Progenitor cell of endocrine pancreas (in vitro differentiated cells): ENCODE measurements at regions not wholly inside any gene's neighbourhood (a gene's known extent, or its start where the extent isn't known, plus 50 kb on each side); places are given as distances from the start of the nearest gene placed in this dataset.

ENCODE experiments used
- DNase-seq: peaks from one replicate; pipeline ENCODE4 v3.0.0; 2021; ENCODE audit warnings: low spot score; ENCODE audit not compliant: unreplicated experiment
- H3K27ac Mint-ChIP-seq: 2 replicates; pipeline ENCODE4 v1.8.0; 2021; ENCODE audit warnings: mild to moderate bottlenecking, moderate library complexity, mixed read lengths
- H3K27me3 Mint-ChIP-seq: 2 replicates; pipeline ENCODE4 v1.8.0; 2021; ENCODE audit warnings: mixed read lengths
- H3K36me3 Mint-ChIP-seq: 2 replicates; pipeline ENCODE4 v1.8.0; 2022; ENCODE audit warnings: mixed read lengths; ENCODE audit not compliant: insufficient read depth
- H3K4me1 Mint-ChIP-seq: 2 replicates; pipeline ENCODE4 v1.8.0; 2021; ENCODE audit warnings: low read depth, mixed read lengths
- H3K4me3 Mint-ChIP-seq: 2 replicates; pipeline ENCODE4 v1.8.0; 2021; ENCODE audit warnings: low read depth, mild to moderate bottlenecking, moderate library complexity, mixed read lengths
- H3K9me3 Mint-ChIP-seq: 2 replicates; pipeline ENCODE4 v1.8.0; 2021; ENCODE audit warnings: low read depth, mixed read lengths
- TF ChIP-seq, protein P1 (sequence below): fragments of 200-600 bp; sonication (generic); IDR thresholded peaks from one replicate; pipeline ENCODE4 v1.5.0; 2021; ENCODE audit warnings: antibody characterized with exemption, mild to moderate bottlenecking; ENCODE audit not compliant: unreplicated experiment

DNA sequence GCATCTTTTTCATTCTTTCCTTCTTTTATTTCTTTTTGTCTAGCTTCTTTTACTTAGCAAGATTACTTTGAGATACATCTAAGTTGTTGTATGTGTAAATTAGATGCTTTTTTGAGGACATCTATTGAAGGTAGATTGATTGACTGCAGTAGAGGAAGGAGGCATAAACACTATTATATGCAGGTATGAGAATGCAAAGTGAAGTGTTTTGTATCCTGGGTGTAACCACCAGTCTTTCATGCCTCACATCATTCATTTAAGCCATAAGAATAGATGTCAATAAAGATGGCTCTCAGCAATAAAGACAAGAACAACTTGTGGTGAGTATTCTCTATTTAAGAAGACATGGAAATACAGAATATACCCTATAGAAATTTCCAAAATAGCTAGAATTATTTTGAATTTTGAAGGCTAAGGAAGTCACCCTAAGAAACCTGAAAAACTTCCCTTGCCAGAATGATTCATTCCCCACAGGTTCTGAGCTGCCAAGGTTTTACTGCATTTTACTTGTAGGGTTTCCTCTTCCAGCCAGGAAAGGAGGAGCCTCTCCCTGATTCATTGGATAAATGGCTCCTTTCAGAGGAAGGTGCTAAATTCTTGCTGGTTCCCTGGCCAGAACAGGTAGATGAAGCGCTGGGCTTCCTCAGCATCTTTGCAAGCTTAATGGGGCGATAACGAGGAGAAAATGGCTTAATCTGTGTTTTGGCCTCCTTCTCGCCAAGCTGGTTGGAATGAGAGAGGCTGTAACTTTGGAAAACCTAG is 279.8 kb upstream of the SLC14A2 start:
- no peak overlapping the region for H3K4me3 Mint-ChIP-seq
- H3K27me3 Mint-ChIP-seq = peaks cover 26% of the 10 kb centered on the region
- DNase-seq = no peak
- TF ChIP-seq, protein P1, sequence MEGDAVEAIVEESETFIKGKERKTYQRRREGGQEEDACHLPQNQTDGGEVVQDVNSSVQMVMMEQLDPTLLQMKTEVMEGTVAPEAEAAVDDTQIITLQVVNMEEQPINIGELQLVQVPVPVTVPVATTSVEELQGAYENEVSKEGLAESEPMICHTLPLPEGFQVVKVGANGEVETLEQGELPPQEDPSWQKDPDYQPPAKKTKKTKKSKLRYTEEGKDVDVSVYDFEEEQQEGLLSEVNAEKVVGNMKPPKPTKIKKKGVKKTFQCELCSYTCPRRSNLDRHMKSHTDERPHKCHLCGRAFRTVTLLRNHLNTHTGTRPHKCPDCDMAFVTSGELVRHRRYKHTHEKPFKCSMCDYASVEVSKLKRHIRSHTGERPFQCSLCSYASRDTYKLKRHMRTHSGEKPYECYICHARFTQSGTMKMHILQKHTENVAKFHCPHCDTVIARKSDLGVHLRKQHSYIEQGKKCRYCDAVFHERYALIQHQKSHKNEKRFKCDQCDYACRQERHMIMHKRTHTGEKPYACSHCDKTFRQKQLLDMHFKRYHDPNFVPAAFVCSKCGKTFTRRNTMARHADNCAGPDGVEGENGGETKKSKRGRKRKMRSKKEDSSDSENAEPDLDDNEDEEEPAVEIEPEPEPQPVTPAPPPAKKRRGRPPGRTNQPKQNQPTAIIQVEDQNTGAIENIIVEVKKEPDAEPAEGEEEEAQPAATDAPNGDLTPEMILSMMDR = no peak
- no peaks in the 10 kb centered on the region for H3K9me3 Mint-ChIP-seq
- peaks cover 3% of the 10 kb centered on the region for H3K4me1 Mint-ChIP-seq
- H3K36me3 Mint-ChIP-seq = no peaks in the 10 kb centered on the region
- H3K27ac Mint-ChIP-seq = no peak overlapping the region

DNA sequence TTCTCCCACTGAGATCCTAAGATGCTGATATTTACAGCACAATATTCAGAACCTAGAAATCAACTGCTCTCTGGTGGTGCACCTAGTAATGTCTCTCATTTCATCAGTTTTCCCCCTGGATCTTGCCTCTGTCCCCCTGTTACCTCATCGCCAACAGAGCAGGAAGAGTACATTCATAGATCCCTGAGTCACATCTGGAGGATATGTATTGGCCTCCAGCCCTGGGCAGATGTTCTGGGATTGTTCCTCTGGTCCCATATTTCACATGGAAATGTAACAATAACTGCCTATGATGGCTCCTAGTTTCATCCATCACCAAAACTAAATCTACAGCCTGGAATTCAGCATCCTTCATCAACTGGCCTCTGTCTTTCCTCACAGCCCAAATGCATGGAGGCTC is 278.8 kb upstream of the SLC14A2 start:
- Mint-ChIP-seq H3K4me3 (no peak overlapping the region), H3K4me1 (peaks cover 3% of the 10 kb centered on the region), H3K9me3 (no peaks in the 10 kb centered on the region), H3K36me3 (no peaks in the 10 kb centered on the region), H3K27ac (no peak overlapping the region), H3K27me3 (peaks cover 29% of the 10 kb centered on the region)
- TF ChIP-seq, protein P1 = no peak
- no peak for DNase-seq

DNA sequence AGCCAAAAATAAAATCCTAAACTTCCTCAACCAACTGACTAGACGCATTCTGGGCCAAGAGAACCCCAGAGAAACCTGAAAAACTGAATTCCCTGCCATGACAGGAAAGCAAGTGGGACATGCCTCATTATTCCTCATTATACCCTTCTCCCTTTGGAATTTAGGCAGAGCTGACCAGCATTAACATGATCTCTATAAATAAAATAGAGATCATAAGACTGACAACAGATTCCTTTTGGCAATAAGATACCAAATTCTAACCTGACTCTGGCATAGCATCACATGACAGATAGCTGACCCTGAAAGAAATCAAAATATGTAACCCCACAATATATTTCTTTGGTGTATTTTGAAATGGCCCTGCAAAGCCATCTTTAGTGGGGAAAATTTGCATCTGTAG is 277.8 kb upstream of the SLC14A2 start:
- TF ChIP-seq, protein P1 = no peak
- H3K9me3 Mint-ChIP-seq = no peaks in the 10 kb centered on the region
- no peaks in the 10 kb centered on the region for H3K36me3 Mint-ChIP-seq
- DNase-seq = no peak
- no peak overlapping the region for H3K4me3 Mint-ChIP-seq
- H3K27ac Mint-ChIP-seq = no peak overlapping the region
- peaks cover 5% of the 10 kb centered on the region for H3K4me1 Mint-ChIP-seq
- H3K27me3 Mint-ChIP-seq = peaks cover 35% of the 10 kb centered on the region

DNA sequence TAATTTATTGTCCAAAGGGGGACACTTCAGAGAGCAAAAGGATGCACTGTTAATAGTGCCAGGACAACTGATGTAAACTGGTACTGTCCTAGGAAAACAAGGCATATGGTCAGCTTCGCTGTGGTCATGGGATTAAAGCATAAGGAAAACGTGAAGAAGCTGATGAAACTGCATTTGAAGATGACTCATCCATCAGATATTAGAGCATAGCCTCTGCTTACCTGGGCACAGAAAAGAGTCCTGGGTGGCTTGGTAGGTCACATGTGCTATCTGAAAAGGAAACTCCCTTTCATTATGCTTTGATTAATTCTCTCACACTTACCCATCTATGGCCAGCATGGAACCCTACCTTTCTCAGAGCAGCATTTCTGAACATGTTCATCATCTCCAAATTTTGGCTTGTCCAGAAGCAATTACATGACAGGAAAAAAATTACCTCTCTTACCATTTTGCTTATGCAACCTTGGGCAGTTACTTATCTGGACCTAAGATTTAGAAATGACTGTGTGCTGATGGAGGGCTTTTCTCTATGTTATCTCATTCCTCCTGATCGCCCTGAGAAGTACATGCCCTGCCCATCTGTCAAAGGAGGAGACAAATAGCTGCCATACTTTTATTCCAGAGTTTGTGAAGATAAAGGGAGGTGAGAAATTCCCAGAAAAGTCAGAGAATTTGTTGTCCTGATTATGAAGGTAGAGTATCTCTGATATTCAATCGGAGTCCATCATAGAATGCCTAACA is 275.3 kb upstream of the SLC14A2 start:
- Mint-ChIP-seq H3K9me3 (no peaks in the 10 kb centered on the region), H3K4me1 (peaks cover 5% of the 10 kb centered on the region), H3K36me3 (no peaks in the 10 kb centered on the region), H3K4me3 (no peak overlapping the region), H3K27me3 (peaks cover 49% of the 10 kb centered on the region), H3K27ac (no peak overlapping the region)
- DNase-seq = no peak
- TF ChIP-seq, protein P1 = no peak

DNA sequence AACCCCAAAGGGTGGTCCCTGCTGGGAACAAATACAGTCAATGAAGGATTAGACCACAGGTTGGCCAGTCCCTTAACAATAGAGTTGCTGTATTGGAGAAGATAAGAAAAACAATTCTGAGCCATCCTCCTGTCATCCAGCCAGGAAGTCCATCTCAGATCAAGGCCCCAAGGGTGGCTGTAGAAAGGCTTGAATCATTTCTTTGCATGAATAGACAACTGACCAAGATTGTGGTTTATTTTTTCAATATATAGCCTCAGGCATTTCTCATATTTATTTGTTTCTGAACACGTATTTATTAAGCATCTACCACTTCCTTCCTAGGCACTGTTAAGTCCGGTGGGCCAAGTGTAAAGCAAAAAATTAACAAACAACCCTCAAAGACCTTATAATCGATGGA is 274.4 kb upstream of the SLC14A2 start:
- no peak overlapping the region for H3K4me3 Mint-ChIP-seq
- H3K27ac Mint-ChIP-seq = no peak overlapping the region
- H3K9me3 Mint-ChIP-seq = no peaks in the 10 kb centered on the region
- peaks cover 5% of the 10 kb centered on the region for H3K4me1 Mint-ChIP-seq
- H3K27me3 Mint-ChIP-seq = peaks cover 47% of the 10 kb centered on the region
- TF ChIP-seq, protein P1 = no peak
- no peaks in the 10 kb centered on the region for H3K36me3 Mint-ChIP-seq
- no peak for DNase-seq
